ENCODE measurements at regions not wholly inside any gene's neighbourhood (a gene's known extent, or its start where the extent isn't known, plus 50 kb on each side); places are given as distances from the start of the nearest gene placed in this dataset.

DNA sequence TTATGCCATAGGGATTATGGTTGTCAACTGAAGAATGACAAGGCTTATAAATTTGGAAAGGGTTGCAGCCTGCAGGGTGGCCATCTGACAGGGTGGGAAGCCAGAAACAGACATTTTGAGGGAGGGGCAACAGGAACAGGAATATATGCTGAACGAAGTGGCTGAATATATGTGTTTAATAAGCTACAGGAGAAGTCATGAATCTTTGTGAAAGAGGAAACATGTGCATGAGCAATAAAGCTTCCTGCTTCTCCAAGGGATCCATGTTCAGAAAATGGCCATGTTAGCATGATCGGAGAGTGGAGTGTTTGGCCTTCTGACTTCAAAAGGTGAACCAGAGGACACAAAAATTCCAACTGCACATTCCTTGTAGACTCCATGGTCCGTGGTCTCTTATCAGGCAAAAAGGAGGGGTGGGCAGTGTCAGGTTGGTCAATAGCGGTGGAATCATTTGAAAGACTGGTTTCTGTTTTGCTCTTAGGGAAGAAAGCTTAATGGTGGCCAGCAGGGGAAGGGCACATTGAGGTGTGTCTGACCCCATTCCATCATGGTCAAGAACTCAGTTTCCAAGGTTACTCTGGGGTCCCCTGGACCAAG, 144.1 kb downstream of the SOCS6 start:
- 78 to 79% methylated on average over 4 of the region's 4 CpGs for WGBS, 2 donors
- no peak overlapping the region for H3K4me3 ChIP-seq (ENCODE audit: low read depth, poor library complexity, severe bottlenecking)
- TF ChIP-seq POLR2A (IDR thresholded peaks at IDR 0.05), result no peak
- TF ChIP-seq CTCF (IDR thresholded peaks at IDR 0.05), result no peak
- no peak for DNase-seq (ENCODE audit: low spot score in 2 of 2)
- intact Hi-C loops (cut with DNase I; ENCODE audit: low total_unique reads), result loop anchor here (5.0 kb wide), 1 partner anchor 231 kb away; no protein-coding TSS in a partner anchor

DNA sequence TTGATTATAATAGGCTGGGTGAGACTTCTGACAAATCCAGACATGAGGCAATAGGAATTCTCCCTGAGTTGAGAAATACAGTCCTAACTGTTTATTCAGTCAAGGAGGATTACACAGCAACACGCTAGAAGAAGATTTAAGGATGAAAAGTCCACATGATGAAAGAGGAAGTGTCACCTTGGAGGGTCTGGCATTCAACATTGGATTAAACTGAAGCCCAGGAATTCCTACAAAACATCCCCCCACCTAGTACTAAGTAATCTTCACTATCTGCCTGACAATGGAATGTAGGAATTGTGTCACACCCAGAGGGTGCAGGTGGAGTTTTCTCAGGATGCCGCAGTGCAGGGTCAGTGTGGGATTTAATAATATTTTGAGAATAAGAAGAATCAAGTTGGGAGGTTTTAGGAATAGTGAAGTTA, 142.4 kb downstream of the SOCS6 start:
- WGBS, 2 donors, result 52 to 55% methylated on average over 2 of the region's 2 CpGs
- DNase-seq (ENCODE audit: low spot score in 2 of 2), result no peak
- TF ChIP-seq POLR2A (IDR thresholded peaks at IDR 0.05) (no peak), CTCF (IDR thresholded peaks at IDR 0.05) (no peak)
- intact Hi-C loops (cut with DNase I; ENCODE audit: low total_unique reads), result loop anchor here (5.0 kb wide), 1 partner anchor 229 kb away; no protein-coding TSS in a partner anchor
- no peak overlapping the region for H3K4me3 ChIP-seq (ENCODE audit: low read depth, poor library complexity, severe bottlenecking)

DNA sequence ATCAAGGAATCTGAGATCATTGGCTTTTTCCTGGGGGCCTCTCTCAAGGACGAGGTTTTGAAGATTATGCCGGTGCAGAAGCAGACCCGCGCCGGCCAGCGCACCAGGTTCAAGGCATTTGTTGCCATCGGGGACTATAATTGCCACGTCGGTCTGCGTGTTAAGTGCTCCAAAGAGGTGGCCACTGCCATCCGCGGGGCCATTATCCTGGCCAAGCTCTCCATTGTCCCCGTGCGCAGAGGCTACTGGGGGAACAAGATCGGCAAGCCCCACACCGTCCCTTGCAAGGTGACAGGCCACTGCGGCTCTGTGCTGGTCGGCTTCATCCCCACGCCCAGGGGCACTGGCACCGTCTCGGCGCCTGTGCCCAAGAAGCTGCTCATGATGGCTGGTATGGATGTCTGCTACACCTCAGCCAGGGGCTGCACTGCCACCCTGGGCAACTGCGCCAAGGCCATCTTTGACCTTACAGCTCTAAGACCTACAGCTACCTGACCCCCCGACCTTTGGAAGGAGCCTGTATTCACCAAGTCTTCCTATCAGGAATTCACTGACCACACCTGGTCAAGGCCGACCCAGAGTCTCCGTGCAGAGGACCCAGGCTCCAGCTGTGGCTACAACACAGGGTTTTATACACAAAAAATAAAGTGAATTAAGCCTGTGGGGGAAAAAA, 141.8 kb downstream of the SOCS6 start:
- no peak overlapping the region for H3K4me3 ChIP-seq (ENCODE audit: low read depth, poor library complexity, severe bottlenecking)
- no peak for TF ChIP-seq CTCF (IDR thresholded peaks at IDR 0.05)
- TF ChIP-seq POLR2A (IDR thresholded peaks at IDR 0.05), result no peak
- intact Hi-C loops (cut with DNase I; ENCODE audit: low total_unique reads), result loop anchor here (5.0 kb wide), 1 partner anchor 228 kb away; no protein-coding TSS in a partner anchor
- WGBS, 2 donors, result 93 to 97% methylated on average over 18 to 20 of the region's 26 CpGs
- DNase-seq (ENCODE audit: low spot score in 2 of 2), result no peak

- no peak overlapping the region for H3K4me3 ChIP-seq (ENCODE audit: low read depth, poor library complexity, severe bottlenecking)
- intact Hi-C loops (cut with DNase I; ENCODE audit: low total_unique reads), result loop anchor here (5.0 kb wide), 1 partner anchor 228 kb away; no protein-coding TSS in a partner anchor
- no peak for DNase-seq (ENCODE audit: low spot score in 2 of 2)
- no peak for TF ChIP-seq POLR2A (IDR thresholded peaks at IDR 0.05)
- TF ChIP-seq CTCF (IDR thresholded peaks at IDR 0.05), result no peak
- WGBS, 2 donors, result 93 to 94% methylated on average over 36 of the region's 36 CpGs
Measured at GRCh38 chr18:70429847-70430500, 141.1 kb downstream of the SOCS6 start.

DNA sequence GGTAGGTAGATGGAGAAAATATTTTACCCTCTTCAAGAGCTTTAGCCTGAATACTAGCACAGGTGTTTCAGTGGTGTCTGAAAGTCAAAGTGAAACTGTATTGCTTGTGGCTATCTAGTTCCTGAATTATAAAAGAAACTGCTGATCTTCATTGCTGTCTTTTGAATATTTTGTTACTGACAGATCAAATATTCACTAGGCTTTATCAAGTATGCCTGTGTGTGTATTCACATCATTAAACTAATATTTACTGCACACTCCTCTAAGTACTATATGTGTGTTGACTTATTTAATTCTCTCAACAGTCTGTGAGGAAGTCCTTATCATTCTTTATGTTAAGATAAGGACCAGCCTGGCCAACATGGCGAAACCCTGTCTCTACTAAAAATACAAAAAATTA, 139.6 kb downstream of the SOCS6 start:
- intact Hi-C loops (cut with DNase I; ENCODE audit: low total_unique reads), result no loop called here
- WGBS, 2 donors, result 94 to 96% methylated on average over 1 of the region's 1 CpG
- TF ChIP-seq POLR2A (IDR thresholded peaks at IDR 0.05) (no peak), CTCF (IDR thresholded peaks at IDR 0.05) (no peak)
- H3K4me3 ChIP-seq (ENCODE audit: low read depth, poor library complexity, severe bottlenecking), result no peak overlapping the region
- no peak for DNase-seq (ENCODE audit: low spot score in 2 of 2)
